ENCODE measurements at regions not wholly inside any gene's neighbourhood (a gene's known extent, or its start where the extent isn't known, plus 50 kb on each side); places are given as distances from the start of the nearest gene placed in this dataset.

- TF ChIP-seq POLR2A (IDR thresholded peaks at IDR 0.05): no peak
- TF ChIP-seq CTCF (IDR thresholded peaks at IDR 0.05): no peak
- H3K27ac ChIP-seq: no peak overlapping the region
- 85 to 88% (median 86%) methylated on average over 2 of the region's 2 CpGs for WGBS, 4 donors
- H3K36me3 ChIP-seq (replicated peaks in 1 of 2): no peaks in the 10 kb centered on the region
- H3K27me3 ChIP-seq: peaks cover 4% of the 10 kb centered on the region
- intact Hi-C loops (cut with DNase I): no loop called here
- no peak overlapping the region for H3K4me3 ChIP-seq
- no peaks in the 10 kb centered on the region for H3K4me1 ChIP-seq (replicated peaks in 1 of 2)
- no peaks in the 10 kb centered on the region for H3K9me3 ChIP-seq (replicated peaks in 1 of 3)
- no peak for DNase-seq
Measured at GRCh38 chr5:175374166-175374875, 69.7 kb downstream of the DRD1 start.

- 90 to 94% (median 92%) methylated on average over 1 of the region's 1 CpG for WGBS, 4 donors
- TF ChIP-seq CTCF (IDR thresholded peaks at IDR 0.05) (no peak), POLR2A (IDR thresholded peaks at IDR 0.05) (no peak)
- Histone ChIP-seq H3K4me3 (no peak overlapping the region), H3K27me3 (no peaks in the 10 kb centered on the region), H3K9me3 (replicated peaks in 1 of 3) (no peaks in the 10 kb centered on the region), H3K27ac (no peak overlapping the region), H3K36me3 (replicated peaks in 1 of 2) (no peaks in the 10 kb centered on the region), H3K4me1 (replicated peaks in 1 of 2) (no peaks in the 10 kb centered on the region)
- intact Hi-C loops (cut with DNase I): no loop called here
- no peak for DNase-seq
Measured at GRCh38 chr5:175365866-175366265, 78.1 kb downstream of the DRD1 start.

- 72 to 90% (median 81%) methylated on average over 5 of the region's 5 CpGs for WGBS, 4 donors
- no peak for TF ChIP-seq POLR2A (IDR thresholded peaks at IDR 0.05)
- no peaks in the 10 kb centered on the region for H3K9me3 ChIP-seq (replicated peaks in 1 of 3)
- H3K36me3 ChIP-seq (replicated peaks in 1 of 2): no peaks in the 10 kb centered on the region
- no peak for DNase-seq
- no peaks in the 10 kb centered on the region for H3K4me1 ChIP-seq (replicated peaks in 1 of 2)
- no peaks in the 10 kb centered on the region for H3K27me3 ChIP-seq
- no peak overlapping the region for H3K4me3 ChIP-seq
- intact Hi-C loops (cut with DNase I): no loop called here
- no peak overlapping the region for H3K27ac ChIP-seq
Measured at GRCh38 chr5:175363300-175363699, 80.7 kb downstream of the DRD1 start.

- 77 to 88% (median 85%) methylated on average over 1 of the region's 1 CpG for WGBS, 4 donors
- H3K36me3 ChIP-seq (replicated peaks in 1 of 2): no peaks in the 10 kb centered on the region
- TF ChIP-seq CTCF (IDR thresholded peaks at IDR 0.05) (no peak), POLR2A (IDR thresholded peaks at IDR 0.05) (no peak)
- H3K9me3 ChIP-seq (replicated peaks in 1 of 3): no peaks in the 10 kb centered on the region
- H3K27ac ChIP-seq: no peak overlapping the region
- no peak for DNase-seq
- intact Hi-C loops (cut with DNase I): no loop called here
- H3K4me3 ChIP-seq: no peak overlapping the region
- H3K4me1 ChIP-seq (replicated peaks in 1 of 2): no peaks in the 10 kb centered on the region
- no peaks in the 10 kb centered on the region for H3K27me3 ChIP-seq
Measured at GRCh38 chr5:175357995-175358394, 86.0 kb downstream of the DRD1 start.

DNA sequence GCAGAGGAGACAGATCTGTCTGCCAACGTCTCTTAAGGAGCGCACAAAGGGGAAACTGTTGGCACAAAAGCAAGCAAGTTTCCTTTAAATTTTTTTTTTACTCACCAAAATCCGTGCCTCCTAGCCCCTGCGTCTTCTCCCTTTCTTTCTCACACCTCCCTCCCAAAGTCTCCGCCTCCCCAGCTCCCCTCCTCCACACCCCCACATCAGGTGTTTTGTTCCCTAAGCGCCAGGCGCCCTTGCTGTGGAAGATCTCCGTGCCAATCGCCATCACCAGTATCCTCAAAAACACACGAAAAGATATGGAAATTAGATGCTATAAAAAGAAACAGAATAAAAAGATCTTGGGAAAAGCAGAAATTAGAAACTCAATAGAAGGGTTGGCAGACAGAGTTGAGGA, 87.6 kb downstream of the DRD1 start:
- no peaks in the 10 kb centered on the region for H3K27me3 ChIP-seq
- no peaks in the 10 kb centered on the region for H3K9me3 ChIP-seq (replicated peaks in 1 of 3)
- intact Hi-C loops (cut with DNase I): no loop called here
- no peak overlapping the region for H3K4me3 ChIP-seq
- DNase-seq: no peak
- TF ChIP-seq POLR2A (IDR thresholded peaks at IDR 0.05): no peak
- H3K4me1 ChIP-seq (replicated peaks in 1 of 2): no peaks in the 10 kb centered on the region
- WGBS, 4 donors: 43 to 54% (median 51%) methylated on average over 10 of the region's 10 CpGs
- no peak overlapping the region for H3K27ac ChIP-seq
- H3K36me3 ChIP-seq (replicated peaks in 1 of 2): no peaks in the 10 kb centered on the region
